ENCODE measurements at regions not wholly inside any gene's neighbourhood (a gene's known extent, or its start where the extent isn't known, plus 50 kb on each side); places are given as distances from the start of the nearest gene placed in this dataset.

GRCh38 chr12:115758877-115759620, 518.4 kb downstream of the MED13L start:
- Mint-ChIP-seq H3K27ac (ENCODE audit: low read depth, unreplicated experiment) (no peak overlapping the region), H3K4me1 (ENCODE audit: insufficient read depth, unreplicated experiment) (peaks cover 10% of the 10 kb centered on the region), H3K36me3 (ENCODE audit: insufficient read depth, unreplicated experiment) (no peaks in the 10 kb centered on the region), H3K27me3 (ENCODE audit: insufficient read depth, unreplicated experiment) (peaks cover 69% of the 10 kb centered on the region), H3K9me3 (ENCODE audit: unreplicated experiment) (no peaks in the 10 kb centered on the region), H3K4me3 (ENCODE audit: unreplicated experiment) (no peak overlapping the region)
- no TSS peak for BruUV-seq (replicated peaks)
- no peak for DNase-seq (ENCODE audit: unreplicated experiment)
- CTCF ChIA-PET, result interaction anchor here (1.0 kb wide), 1 partner anchor 122 kb away, joined by 3 read pairs; no protein-coding TSS in a partner anchor
- TF ChIP-seq CTCF (IDR thresholded peaks at IDR 0.05; ENCODE audit: unreplicated experiment), result no peak
- POLR2A ChIA-PET, result no interaction called here
- intact Hi-C loops (cut with micrococcal nuclease), result no loop called here

GRCh38 chr12:115758183-115758582, 519.3 kb downstream of the MED13L start:
- ChIA-PET POLR2A (no interaction called here), CTCF (interaction anchor here (0.7 to 1.5 kb wide), 4 partner anchors 15 to 1121 kb away, joined by 3 read pairs; partner anchors contain the start of gene TBX3)
- Mint-ChIP-seq H3K9me3 (ENCODE audit: unreplicated experiment) (no peaks in the 10 kb centered on the region), H3K4me1 (ENCODE audit: insufficient read depth, unreplicated experiment) (peaks cover 8% of the 10 kb centered on the region), H3K36me3 (ENCODE audit: insufficient read depth, unreplicated experiment) (no peaks in the 10 kb centered on the region), H3K4me3 (ENCODE audit: unreplicated experiment) (no peak overlapping the region), H3K27ac (ENCODE audit: low read depth, unreplicated experiment) (no peak overlapping the region), H3K27me3 (ENCODE audit: insufficient read depth, unreplicated experiment) (peaks cover 71% of the 10 kb centered on the region)
- intact Hi-C loops (cut with micrococcal nuclease), result no loop called here
- BruUV-seq (replicated peaks), result no TSS peak
- TF ChIP-seq CTCF (IDR thresholded peaks at IDR 0.05; ENCODE audit: unreplicated experiment), result no peak
- DNase-seq (ENCODE audit: unreplicated experiment), result no peak

DNA sequence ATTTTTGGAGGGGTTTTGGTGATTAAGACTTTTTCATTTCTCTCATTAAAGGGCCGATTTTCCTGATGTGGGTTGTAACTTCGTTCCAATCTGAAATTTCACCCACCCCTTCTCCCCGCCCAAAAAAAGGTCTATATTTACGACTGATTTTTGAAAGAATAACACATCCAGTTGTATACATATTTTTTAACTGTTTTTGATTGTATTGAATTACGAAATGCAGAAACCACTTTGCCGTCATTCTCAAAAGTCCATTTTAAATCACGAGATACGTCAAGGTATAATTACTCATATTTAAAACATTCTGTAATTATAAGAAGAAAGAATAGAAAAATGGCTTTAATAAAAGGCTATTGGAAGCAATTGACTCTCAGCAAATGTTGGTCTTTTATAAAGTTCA, 520.7 kb downstream of the MED13L start:
- no peaks in the 10 kb centered on the region for H3K4me1 Mint-ChIP-seq (ENCODE audit: insufficient read depth, unreplicated experiment)
- ChIA-PET CTCF (interaction anchor here (0.6 to 1.5 kb wide), 3 partner anchors 358 to 1119 kb away, joined by 3 to 4 read pairs (median 3); no protein-coding TSS in a partner anchor), POLR2A (no interaction called here)
- no peak for DNase-seq (ENCODE audit: unreplicated experiment)
- H3K27me3 Mint-ChIP-seq (ENCODE audit: insufficient read depth, unreplicated experiment), result peaks cover 59% of the 10 kb centered on the region
- intact Hi-C loops (cut with micrococcal nuclease), result no loop called here
- no peaks in the 10 kb centered on the region for H3K9me3 Mint-ChIP-seq (ENCODE audit: unreplicated experiment)
- H3K4me3 Mint-ChIP-seq (ENCODE audit: unreplicated experiment), result no peak overlapping the region
- TF ChIP-seq CTCF (IDR thresholded peaks at IDR 0.05; ENCODE audit: unreplicated experiment), result no peak
- H3K27ac Mint-ChIP-seq (ENCODE audit: low read depth, unreplicated experiment), result no peak overlapping the region
- no peaks in the 10 kb centered on the region for H3K36me3 Mint-ChIP-seq (ENCODE audit: insufficient read depth, unreplicated experiment)
- no TSS peak for BruUV-seq (replicated peaks)

- Mint-ChIP-seq H3K4me1 (ENCODE audit: insufficient read depth, unreplicated experiment) (no peaks in the 10 kb centered on the region), H3K4me3 (ENCODE audit: unreplicated experiment) (no peak overlapping the region), H3K27ac (ENCODE audit: low read depth, unreplicated experiment) (no peak overlapping the region), H3K36me3 (ENCODE audit: insufficient read depth, unreplicated experiment) (no peaks in the 10 kb centered on the region), H3K27me3 (ENCODE audit: insufficient read depth, unreplicated experiment) (peaks cover 54% of the 10 kb centered on the region), H3K9me3 (ENCODE audit: unreplicated experiment) (no peaks in the 10 kb centered on the region)
- CTCF ChIA-PET, result interaction anchor here (0.7 to 1.2 kb wide), 2 partner anchors 154 to 1119 kb away, joined by 3 to 4 read pairs; no protein-coding TSS in a partner anchor
- DNase-seq (ENCODE audit: unreplicated experiment), result no peak
- POLR2A ChIA-PET, result interaction anchor here (0.6 to 1.2 kb wide), 3 partner anchors 172 to 1088 kb away, joined by 3 to 7 read pairs (median 3); no protein-coding TSS in a partner anchor
- BruUV-seq (replicated peaks), result no TSS peak
- intact Hi-C loops (cut with micrococcal nuclease), result no loop called here
- no peak for TF ChIP-seq CTCF (IDR thresholded peaks at IDR 0.05; ENCODE audit: unreplicated experiment)
These were observed 521.2 kb downstream of the MED13L start for GRCh38 chr12:115756271-115756670.
